Tibial artery (tissue), 4 donors: ENCODE measurements at regions not wholly inside any gene's neighbourhood (a gene's known extent, or its start where the extent isn't known, plus 50 kb on each side); places are given as distances from the start of the nearest gene placed in this dataset.

ENCODE experiments used
- DNase-seq, 2 donors: peaks; one replicate each; pipeline ENCODE4 v3.0.0-alpha.2; 2019
- H3K27ac ChIP-seq, 2 donors: fragments of 200-600 bp; sonication (generic) in 1 of 2; 1 replicate in 1 of 2; 2 replicates in 1 of 2; pipeline ENCODE4 v1.5.1; 2018 to 2019; ENCODE audit warnings: mild to moderate bottlenecking in 1 of 2
- H3K27me3 ChIP-seq, 2 donors: fragments of 200-600 bp; sonication (generic) in 1 of 2; one replicate each; pipeline versions ENCODE4 v1.5.1 to v1.6.0; 2016 to 2019
- H3K36me3 ChIP-seq, 3 donors: fragments of 200-600 bp; sonication (generic) in 2 of 3; one replicate each; pipeline ENCODE4 v1.5.1; 2016 to 2019; ENCODE audit warnings: mild to moderate bottlenecking in 2 of 3
- H3K4me1 ChIP-seq, 4 donors: fragments of 200-600 bp; sonication (generic) in 2 of 4; 1 replicate in 3 of 4; 2 replicates in 1 of 4; pipeline ENCODE4 v1.5.1; 2016 to 2019
- H3K4me3 ChIP-seq, 2 donors: fragments of 200-600 bp; sonication (generic) in 1 of 2; 1 replicate in 1 of 2; 2 replicates in 1 of 2; pipeline ENCODE4 v1.5.1; 2018 to 2019; ENCODE audit warnings: mild to moderate bottlenecking in 2 of 2
- H3K9me3 ChIP-seq, 3 donors: fragments of 200-600 bp; sonication (generic) in 1 of 3; one replicate each; pipeline ENCODE4 v1.5.1; 2016 to 2019
- intact Hi-C: fragments of 100-400 bp; cut with DNase I; formaldehyde crosslinking; loops from one replicate; pipeline ENCODE4 v1.15.0; 2023; ENCODE audit warnings: low total_unique reads
- TF ChIP-seq, protein P1 (sequence below), 2 experiments: fragments of 200-600 bp in 1 of 2; fragments of 450-650 bp in 1 of 2; IDR thresholded peaks; one replicate each; pipeline ENCODE4 v1.5.1; 2017 to 2019; ENCODE audit warnings: antibody characterized with exemption in 2 of 2, mild to moderate bottlenecking in 1 of 2, moderate library complexity in 1 of 2

DNA sequence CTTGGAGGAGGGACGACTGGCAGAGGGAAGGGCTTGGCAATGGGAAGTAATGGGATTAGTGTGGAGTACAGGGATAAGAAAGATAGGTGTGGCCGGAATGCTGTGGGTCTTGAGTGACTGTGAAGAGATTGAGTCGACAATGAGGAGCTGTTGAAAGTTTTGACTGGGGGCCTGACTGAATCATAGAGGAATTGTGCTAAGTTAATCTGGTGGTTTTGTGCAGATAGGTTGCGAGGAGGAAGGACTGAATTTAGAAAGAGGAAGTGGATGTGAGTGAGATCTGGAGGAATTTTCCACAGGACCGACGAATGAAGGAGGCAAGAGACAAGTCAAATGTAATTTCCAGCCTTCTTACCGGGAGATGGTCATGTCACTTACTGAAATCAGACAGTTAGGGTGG is 143.9 kb upstream of the RALGAPA2 start:
- H3K27ac ChIP-seq = no peak overlapping the region
- peaks cover 0 to 3% of the 10 kb centered on the region in 2 donors for H3K27me3 ChIP-seq
- no peaks in the 10 kb centered on the region for H3K36me3 ChIP-seq
- no peak overlapping the region for H3K4me3 ChIP-seq
- no peaks in the 10 kb centered on the region for H3K4me1 ChIP-seq
- TF ChIP-seq, protein P1, sequence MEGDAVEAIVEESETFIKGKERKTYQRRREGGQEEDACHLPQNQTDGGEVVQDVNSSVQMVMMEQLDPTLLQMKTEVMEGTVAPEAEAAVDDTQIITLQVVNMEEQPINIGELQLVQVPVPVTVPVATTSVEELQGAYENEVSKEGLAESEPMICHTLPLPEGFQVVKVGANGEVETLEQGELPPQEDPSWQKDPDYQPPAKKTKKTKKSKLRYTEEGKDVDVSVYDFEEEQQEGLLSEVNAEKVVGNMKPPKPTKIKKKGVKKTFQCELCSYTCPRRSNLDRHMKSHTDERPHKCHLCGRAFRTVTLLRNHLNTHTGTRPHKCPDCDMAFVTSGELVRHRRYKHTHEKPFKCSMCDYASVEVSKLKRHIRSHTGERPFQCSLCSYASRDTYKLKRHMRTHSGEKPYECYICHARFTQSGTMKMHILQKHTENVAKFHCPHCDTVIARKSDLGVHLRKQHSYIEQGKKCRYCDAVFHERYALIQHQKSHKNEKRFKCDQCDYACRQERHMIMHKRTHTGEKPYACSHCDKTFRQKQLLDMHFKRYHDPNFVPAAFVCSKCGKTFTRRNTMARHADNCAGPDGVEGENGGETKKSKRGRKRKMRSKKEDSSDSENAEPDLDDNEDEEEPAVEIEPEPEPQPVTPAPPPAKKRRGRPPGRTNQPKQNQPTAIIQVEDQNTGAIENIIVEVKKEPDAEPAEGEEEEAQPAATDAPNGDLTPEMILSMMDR (IDR thresholded peaks at IDR 0.05) = no peak
- DNase-seq = no peak
- intact Hi-C loops = no loop called here
- H3K9me3 ChIP-seq = no peaks in the 10 kb centered on the region

DNA sequence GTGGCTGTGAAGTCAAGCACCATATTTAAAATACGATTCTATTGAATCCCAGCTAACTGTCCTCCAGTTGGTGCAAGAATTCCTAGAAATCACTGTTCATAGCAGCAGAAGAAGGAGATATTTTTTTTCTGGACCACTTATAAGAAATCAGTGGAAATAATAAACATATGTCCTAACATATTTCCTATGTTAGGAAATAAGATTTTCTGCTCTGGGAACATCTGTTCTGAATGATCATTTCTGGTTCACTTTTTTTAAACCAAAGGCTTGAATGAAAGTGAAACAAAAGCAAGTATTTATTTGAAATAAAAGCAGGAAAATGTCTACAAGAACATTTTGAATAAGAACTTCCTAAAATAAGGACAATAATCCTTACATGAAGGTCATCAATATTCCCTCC is 138.9 kb upstream of the RALGAPA2 start:
- H3K4me3 ChIP-seq = no peak overlapping the region
- no peak overlapping the region for H3K27ac ChIP-seq
- H3K27me3 ChIP-seq = peaks cover 0 to 3% of the 10 kb centered on the region in 2 donors
- H3K4me1 ChIP-seq = no peaks in the 10 kb centered on the region
- no peak for DNase-seq
- TF ChIP-seq, protein P1 (IDR thresholded peaks at IDR 0.05) = no peak
- intact Hi-C loops = no loop called here
- no peaks in the 10 kb centered on the region for H3K9me3 ChIP-seq
- H3K36me3 ChIP-seq = no peaks in the 10 kb centered on the region

DNA sequence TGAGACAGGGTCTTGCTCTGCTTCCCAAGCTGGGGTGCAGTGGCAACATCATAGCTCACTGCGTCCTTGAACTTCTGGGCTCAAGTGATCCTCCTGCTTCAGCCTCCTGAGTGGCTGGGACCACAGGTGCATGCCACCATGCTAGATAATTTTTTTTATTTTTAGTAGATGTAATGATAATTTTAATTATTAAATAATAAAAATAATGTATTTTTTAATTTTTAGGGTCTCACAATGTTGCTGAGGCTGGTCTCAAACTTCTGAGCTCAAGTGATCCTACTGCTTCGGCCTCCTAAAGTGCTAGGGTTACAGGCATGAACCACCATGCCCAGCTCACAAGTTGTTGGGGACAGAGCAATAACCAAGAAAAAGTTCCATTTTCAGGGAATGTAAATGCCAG is 138.0 kb upstream of the RALGAPA2 start:
- H3K27ac ChIP-seq = no peak overlapping the region
- no peak overlapping the region for H3K4me3 ChIP-seq
- H3K9me3 ChIP-seq = no peaks in the 10 kb centered on the region
- no peak for DNase-seq
- intact Hi-C loops = no loop called here
- no peaks in the 10 kb centered on the region for H3K4me1 ChIP-seq
- TF ChIP-seq, protein P1 (IDR thresholded peaks at IDR 0.05) = no peak
- H3K27me3 ChIP-seq = peaks cover 0 to 3% of the 10 kb centered on the region in 2 donors
- H3K36me3 ChIP-seq = no peaks in the 10 kb centered on the region

DNA sequence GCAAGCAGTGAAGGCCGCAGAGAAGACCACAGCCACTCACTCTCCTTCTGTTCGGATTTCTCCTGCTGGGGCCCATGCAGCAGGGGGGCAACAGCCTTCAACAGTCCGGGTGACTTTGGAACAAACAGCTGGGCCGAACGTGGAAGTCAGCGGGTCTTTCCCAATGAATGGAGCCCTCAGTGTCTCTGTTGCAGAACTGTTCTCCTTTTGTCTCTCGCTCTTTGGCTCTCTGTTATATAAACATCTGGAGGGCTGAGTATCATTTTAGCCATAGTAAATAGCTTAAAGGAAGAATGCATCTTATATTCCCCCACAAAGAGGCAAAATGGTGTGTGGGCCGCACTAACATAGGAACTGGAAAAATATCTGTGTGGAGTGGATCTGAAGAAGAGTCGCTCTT is 136.7 kb upstream of the RALGAPA2 start:
- H3K27ac ChIP-seq = no peak overlapping the region
- no peak for DNase-seq
- TF ChIP-seq, protein P1 (IDR thresholded peaks at IDR 0.05) = no peak
- H3K4me3 ChIP-seq = no peak overlapping the region
- H3K36me3 ChIP-seq = no peaks in the 10 kb centered on the region
- intact Hi-C loops = no loop called here
- H3K27me3 ChIP-seq = peaks cover 0 to 3% of the 10 kb centered on the region in 2 donors
- no peaks in the 10 kb centered on the region for H3K9me3 ChIP-seq
- no peaks in the 10 kb centered on the region for H3K4me1 ChIP-seq

DNA sequence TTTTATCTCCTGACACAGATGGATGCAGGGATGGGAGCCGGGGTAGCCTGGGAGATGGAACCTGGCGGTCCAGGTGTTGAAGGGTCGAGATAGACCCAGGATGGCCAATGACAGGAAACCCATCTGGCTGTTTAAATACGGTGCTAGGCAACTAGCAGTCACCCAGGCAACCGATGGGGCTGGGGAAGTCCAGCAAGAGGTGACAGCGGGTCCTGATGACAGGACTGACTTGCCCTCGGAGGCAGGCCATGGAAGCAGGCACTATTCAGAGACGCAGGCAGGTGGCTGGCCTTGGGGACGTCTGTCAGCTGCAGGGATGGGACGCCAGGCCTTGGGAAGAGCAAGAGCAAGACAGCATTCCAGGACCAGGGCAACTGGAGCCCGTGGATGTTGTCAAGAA is 135.4 kb upstream of the RALGAPA2 start:
- intact Hi-C loops = no loop called here
- TF ChIP-seq, protein P1 (IDR thresholded peaks at IDR 0.05) = no peak
- H3K27me3 ChIP-seq = peaks cover 0 to 1% of the 10 kb centered on the region in 2 donors
- no peaks in the 10 kb centered on the region for H3K36me3 ChIP-seq
- no peak overlapping the region for H3K4me3 ChIP-seq
- no peak for DNase-seq
- no peaks in the 10 kb centered on the region for H3K9me3 ChIP-seq
- no peak overlapping the region for H3K27ac ChIP-seq
- H3K4me1 ChIP-seq = no peaks in the 10 kb centered on the region

DNA sequence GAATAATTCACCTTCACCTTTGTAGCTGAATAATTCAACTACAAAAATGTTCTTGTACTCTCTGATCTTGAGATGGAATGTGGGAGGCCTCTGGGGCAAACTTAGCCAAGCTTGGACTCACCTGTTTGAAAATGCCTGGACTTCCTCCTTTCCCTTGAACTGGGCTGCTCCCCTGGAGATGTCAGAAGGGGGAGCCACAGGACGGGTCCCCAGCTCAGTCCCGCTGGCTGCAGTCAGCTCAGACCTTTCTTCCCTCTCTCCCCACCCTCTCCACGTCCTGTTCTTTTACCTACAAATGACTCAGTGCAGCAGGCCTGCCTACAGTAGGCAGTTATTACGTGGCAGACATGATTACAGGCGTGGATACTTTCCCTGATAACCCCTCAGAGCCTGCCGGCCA is 131.5 kb upstream of the RALGAPA2 start:
- intact Hi-C loops = no loop called here

More for the DNA sequence above, 131.5 kb upstream of the RALGAPA2 start:
- no peaks in the 10 kb centered on the region for H3K4me1 ChIP-seq
- no peak overlapping the region for H3K4me3 ChIP-seq
- no peaks in the 10 kb centered on the region for H3K27me3 ChIP-seq
- no peak for DNase-seq
- TF ChIP-seq, protein P1 (IDR thresholded peaks at IDR 0.05) = no peak
- no peak overlapping the region for H3K27ac ChIP-seq
- no peaks in the 10 kb centered on the region for H3K36me3 ChIP-seq
- no peaks in the 10 kb centered on the region for H3K9me3 ChIP-seq
